GM23338 (cell line): ENCODE measurements at regions not wholly inside any gene's neighbourhood (a gene's known extent, or its start where the extent isn't known, plus 50 kb on each side); places are given as distances from the start of the nearest gene placed in this dataset.

Experiments used
- ATAC-seq: fragments of 200-7000 bp; cut with Tn5 transposase; 3 replicates; pipeline ENCODE4 v1.9.1; 2020
- DNase-seq: peaks from one replicate; pipeline ENCODE4 v3.0.0-alpha.2; 2015; ENCODE audit warnings: low spot score
- H2AFZ ChIP-seq: fragments of 200-600 bp; sonication (generic); 2 replicates; pipeline ENCODE4 v1.8.0; 2016; ENCODE audit warnings: antibody characterized with exemption, mild to moderate bottlenecking, moderate library complexity
- H3F3A ChIP-seq: fragments of 200-600 bp; sonication (generic); replicated peaks from 2 replicates; pipeline ENCODE4 v1.8.0; 2017; ENCODE audit warnings: antibody characterized with exemption, mixed run types, low read depth
- H3K27ac ChIP-seq: fragments of 200-600 bp; sonication (generic); 2 replicates; pipeline ENCODE4 v1.6.1; 2016; ENCODE audit warnings: low read depth
- H3K27me3 ChIP-seq: fragments of 200-600 bp; sonication (generic); 2 replicates; pipeline ENCODE4 v1.8.0; 2016; ENCODE audit warnings: mild to moderate bottlenecking, mixed run types, moderate library complexity; ENCODE audit not compliant: insufficient read depth
- H3K36me3 ChIP-seq: fragments of 200-600 bp; sonication (generic); 2 replicates; pipeline ENCODE4 v1.8.0; 2016; ENCODE audit warnings: mild to moderate bottlenecking; ENCODE audit not compliant: insufficient read depth
- H3K4me1 ChIP-seq: fragments of 200-600 bp; sonication (generic); 2 replicates; pipeline ENCODE4 v1.8.0; 2016; ENCODE audit warnings: mild to moderate bottlenecking, moderate library complexity; ENCODE audit not compliant: insufficient read depth
- H3K4me2 ChIP-seq: fragments of 200-600 bp; sonication (generic); 2 replicates; pipeline ENCODE4 v1.7.1; 2017; ENCODE audit warnings: mixed run types
- H3K4me3 ChIP-seq: fragments of 200-600 bp; sonication (generic); 2 replicates; pipeline ENCODE4 v1.6.1; 2016; ENCODE audit warnings: mixed run types
- H3K79me2 ChIP-seq: fragments of 200-600 bp; sonication (generic); replicated peaks from 2 replicates; pipeline ENCODE4 v1.8.0; 2017; ENCODE audit warnings: mild to moderate bottlenecking; ENCODE audit not compliant: insufficient read depth
- H3K9me2 ChIP-seq: fragments of 200-600 bp; sonication (generic); 2 replicates; pipeline ENCODE4 v1.8.0; 2017; ENCODE audit not compliant: insufficient read depth
- H4K20me1 ChIP-seq: fragments of 200-600 bp; sonication (generic); replicated peaks from 2 replicates; pipeline ENCODE4 v1.8.0; 2017; ENCODE audit warnings: mild to moderate bottlenecking; ENCODE audit not compliant: insufficient read depth
- H3K27ac Mint-ChIP-seq: 2 replicates; pipeline ENCODE4 v1.8.0; 2020; ENCODE audit warnings: inconsistent platforms, mild to moderate bottlenecking, moderate library complexity, mixed read lengths
- H3K27me3 Mint-ChIP-seq: 3 replicates; pipeline ENCODE4 v1.8.0; 2022; ENCODE audit warnings: low read depth, mild to moderate bottlenecking, moderate library complexity, mixed read lengths, inconsistent platforms; ENCODE audit not compliant: insufficient read depth, poor library complexity
- H3K36me3 Mint-ChIP-seq: 3 replicates; pipeline ENCODE4 v1.8.0; 2021; ENCODE audit warnings: low read depth, mild to moderate bottlenecking, inconsistent platforms, moderate library complexity, mixed read lengths
- H3K4me1 Mint-ChIP-seq: 3 replicates; pipeline ENCODE4 v1.8.0; 2020; ENCODE audit warnings: mild to moderate bottlenecking, inconsistent platforms, mixed read lengths
- H3K4me3 Mint-ChIP-seq: 3 replicates; pipeline ENCODE4 v1.8.0; 2021; ENCODE audit warnings: moderate library complexity, mild to moderate bottlenecking, inconsistent platforms, mixed read lengths
- H3K9me3 Mint-ChIP-seq: 3 replicates; pipeline ENCODE4 v1.8.0; 2020; ENCODE audit warnings: moderate library complexity, mild to moderate bottlenecking, inconsistent platforms, mixed read lengths
- CREB1 ChIP-seq: fragments of 250-450 bp; sonication (Bioruptor Pico); IDR thresholded peaks from 2 replicates; pipeline ENCODE4 v1.5.0; 2020; ENCODE audit warnings: low read depth, mild to moderate bottlenecking, moderate library complexity
- ETS1 ChIP-seq: IDR thresholded peaks from 2 replicates; pipeline ENCODE4 v1.6.1; 2016; ENCODE audit warnings: antibody characterized with exemption
- EZH2 ChIP-seq: fragments of 200-600 bp; sonication (generic); IDR thresholded peaks from one replicate; pipeline ENCODE4 v1.8.0; 2017; ENCODE audit warnings: antibody characterized with exemption, mild to moderate bottlenecking, low read depth; ENCODE audit not compliant: unreplicated experiment
- EZH2phosphoT487 ChIP-seq: fragments of 200-600 bp; sonication (generic); IDR thresholded peaks from one replicate; pipeline ENCODE4 v1.8.1; 2018; ENCODE audit warnings: antibody characterized with exemption; ENCODE audit not compliant: unreplicated experiment
- JUNB ChIP-seq: IDR thresholded peaks from one replicate; pipeline ENCODE4 v1.6.1; 2016; ENCODE audit warnings: antibody characterized with exemption; ENCODE audit not compliant: unreplicated experiment
- NANOG ChIP-seq: IDR thresholded peaks from 2 replicates; pipeline ENCODE4 v1.6.1; 2016; ENCODE audit warnings: antibody characterized with exemption, borderline replicate concordance
- POLR2AphosphoS5 ChIP-seq: IDR thresholded peaks from 2 replicates; pipeline ENCODE4 v1.6.1; 2016; ENCODE audit warnings: antibody characterized with exemption, low read depth
- REST ChIP-seq: IDR thresholded peaks from one replicate; pipeline ENCODE4 v1.6.1; 2018; ENCODE audit warnings: antibody characterized with exemption; ENCODE audit not compliant: unreplicated experiment
- STAT1 ChIP-seq: IDR thresholded peaks from one replicate; pipeline ENCODE4 v1.6.1; 2016; ENCODE audit warnings: antibody characterized with exemption; ENCODE audit not compliant: unreplicated experiment
- ZNF114 ChIP-seq: fragments of 250-450 bp; sonication (Bioruptor Pico); IDR thresholded peaks from 2 replicates; pipeline ENCODE4 v1.5.0; 2020; ENCODE audit warnings: mild to moderate bottlenecking, moderate library complexity
- ZNF331 ChIP-seq: fragments of 250-450 bp; sonication (Bioruptor Pico); IDR thresholded peaks from 2 replicates; pipeline ENCODE4 v1.5.0; 2020; ENCODE audit warnings: low read depth, mild to moderate bottlenecking, moderate library complexity
- ZNF462 ChIP-seq: fragments of 250-450 bp; sonication (Bioruptor Pico); IDR thresholded peaks from 2 replicates; pipeline ENCODE4 v1.5.0; 2020; ENCODE audit warnings: mild to moderate bottlenecking, moderate library complexity
- TF ChIP-seq, protein P1 (sequence below), 2 experiments: fragments of 200-600 bp in 1 of 2; sonication (generic) in 1 of 2; conservative IDR thresholded peaks; 2 replicates each; pipeline versions ENCODE4 v1.5.1 to v1.6.1; 2016 to 2017; ENCODE audit warnings: antibody characterized with exemption in 2 of 2, low read depth in 2 of 2, mild to moderate bottlenecking in 2 of 2, moderate library complexity in 1 of 2

DNA sequence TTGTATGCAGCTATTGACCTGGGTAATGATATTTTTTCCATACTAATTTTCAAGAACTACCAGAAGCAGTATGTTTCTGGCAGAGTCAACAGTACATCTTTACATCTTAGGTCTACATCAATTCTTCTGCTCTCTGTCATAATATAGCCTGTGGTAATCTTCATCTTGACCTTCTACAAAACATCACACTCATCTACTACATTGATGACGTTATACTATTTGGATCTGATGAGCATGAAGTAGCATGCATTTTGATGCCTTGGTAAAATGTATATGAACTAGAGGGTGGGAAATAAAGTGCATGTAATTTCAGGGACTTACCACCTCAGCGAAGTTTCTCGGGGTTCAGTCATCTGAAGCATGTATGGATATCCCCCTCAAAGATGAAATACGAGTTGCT is 629.7 kb upstream of the SGCD start:
- no peak overlapping the region for H3K4me3 ChIP-seq
- Mint-ChIP-seq H3K27ac (no peak overlapping the region), H3K4me1 (no peaks in the 10 kb centered on the region), H3K4me3 (no peak overlapping the region), H3K36me3 (no peaks in the 10 kb centered on the region), H3K27me3 (peaks cover 1% of the 10 kb centered on the region), H3K9me3 (no peaks in the 10 kb centered on the region)
- no peaks in the 10 kb centered on the region for H3K27me3 ChIP-seq
- no peak for TF ChIP-seq EZH2
- no peak for TF ChIP-seq EZH2phosphoT487
- no peak for TF ChIP-seq ZNF462 (CRISPR knock-in tag)
- no peak for TF ChIP-seq CREB1 (CRISPR knock-in tag)
- no peak for TF ChIP-seq ZNF331 (CRISPR knock-in tag)
- TF ChIP-seq STAT1: no peak
- no peak for TF ChIP-seq POLR2AphosphoS5
- no peak for TF ChIP-seq ETS1
- TF ChIP-seq REST: no peak
- no peak for TF ChIP-seq NANOG
- no peak for TF ChIP-seq JUNB
- TF ChIP-seq, protein P1, sequence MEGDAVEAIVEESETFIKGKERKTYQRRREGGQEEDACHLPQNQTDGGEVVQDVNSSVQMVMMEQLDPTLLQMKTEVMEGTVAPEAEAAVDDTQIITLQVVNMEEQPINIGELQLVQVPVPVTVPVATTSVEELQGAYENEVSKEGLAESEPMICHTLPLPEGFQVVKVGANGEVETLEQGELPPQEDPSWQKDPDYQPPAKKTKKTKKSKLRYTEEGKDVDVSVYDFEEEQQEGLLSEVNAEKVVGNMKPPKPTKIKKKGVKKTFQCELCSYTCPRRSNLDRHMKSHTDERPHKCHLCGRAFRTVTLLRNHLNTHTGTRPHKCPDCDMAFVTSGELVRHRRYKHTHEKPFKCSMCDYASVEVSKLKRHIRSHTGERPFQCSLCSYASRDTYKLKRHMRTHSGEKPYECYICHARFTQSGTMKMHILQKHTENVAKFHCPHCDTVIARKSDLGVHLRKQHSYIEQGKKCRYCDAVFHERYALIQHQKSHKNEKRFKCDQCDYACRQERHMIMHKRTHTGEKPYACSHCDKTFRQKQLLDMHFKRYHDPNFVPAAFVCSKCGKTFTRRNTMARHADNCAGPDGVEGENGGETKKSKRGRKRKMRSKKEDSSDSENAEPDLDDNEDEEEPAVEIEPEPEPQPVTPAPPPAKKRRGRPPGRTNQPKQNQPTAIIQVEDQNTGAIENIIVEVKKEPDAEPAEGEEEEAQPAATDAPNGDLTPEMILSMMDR (conservative IDR thresholded peaks at IDR 0.05; ENCODE audit: low read depth in 2 of 2): no peak
- TF ChIP-seq ZNF114 (CRISPR knock-in tag): no peak
- no peaks in the 10 kb centered on the region for H3K36me3 ChIP-seq
- no peaks in the 10 kb centered on the region for H4K20me1 ChIP-seq
- H3K4me2 ChIP-seq: no peak overlapping the region
- H3K79me2 ChIP-seq: no peaks in the 10 kb centered on the region
- DNase-seq (no peak), ATAC-seq (no peak)
- no peak overlapping the region for H2AFZ ChIP-seq
- no peak overlapping the region for H3K27ac ChIP-seq
- peaks cover 9% of the 10 kb centered on the region; the same call in 1 of the 2 replicates for H3K9me2 ChIP-seq
- no peaks in the 10 kb centered on the region for H3K4me1 ChIP-seq
- no peaks in the 10 kb centered on the region for H3F3A ChIP-seq
